GM18951 (cell line): ENCODE measurements at regions not wholly inside any gene's neighbourhood (a gene's known extent, or its start where the extent isn't known, plus 50 kb on each side); places are given as distances from the start of the nearest gene placed in this dataset.

Source experiments
- POLR2A ChIP-seq: IDR thresholded peaks from 4 replicates; pipeline ENCODE4 v1.6.1; 2011; ENCODE audit warnings: mild to moderate bottlenecking; ENCODE audit not compliant: insufficient read length, insufficient read depth; ENCODE audit errors: extremely low read depth
- in situ Hi-C: fragments of 300-500 bp; cut with MboI; formaldehyde crosslinking; loops from one replicate; pipeline ENCODE4 v1.12.0; 2022; ENCODE audit warnings: low sequenced_read_pairs, mixed read lengths, inconsistent platforms; ENCODE audit not compliant: unreplicated experiment

DNA sequence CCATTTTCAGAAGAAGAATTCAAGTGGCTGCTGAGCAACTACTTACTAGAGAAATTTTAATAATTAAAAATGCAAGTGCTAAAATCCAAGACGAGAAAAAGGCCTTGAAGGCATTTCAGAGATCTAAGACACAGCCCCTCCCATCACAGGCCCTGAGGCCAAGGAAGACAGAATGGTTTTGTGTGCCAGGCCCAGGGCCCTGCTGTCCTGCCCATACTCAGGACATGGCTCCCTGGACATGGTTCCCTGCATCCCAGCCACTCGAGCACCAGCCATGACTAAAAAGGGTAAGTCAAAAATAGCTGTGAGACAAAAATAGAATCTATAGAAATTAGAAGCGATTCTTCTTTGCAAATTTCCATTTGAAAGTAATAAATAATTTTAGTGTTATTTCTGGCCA lies 364.9 kb downstream of the COL12A1 start:
- TF ChIP-seq POLR2A = no peak
- in situ Hi-C loops = no loop called here

DNA sequence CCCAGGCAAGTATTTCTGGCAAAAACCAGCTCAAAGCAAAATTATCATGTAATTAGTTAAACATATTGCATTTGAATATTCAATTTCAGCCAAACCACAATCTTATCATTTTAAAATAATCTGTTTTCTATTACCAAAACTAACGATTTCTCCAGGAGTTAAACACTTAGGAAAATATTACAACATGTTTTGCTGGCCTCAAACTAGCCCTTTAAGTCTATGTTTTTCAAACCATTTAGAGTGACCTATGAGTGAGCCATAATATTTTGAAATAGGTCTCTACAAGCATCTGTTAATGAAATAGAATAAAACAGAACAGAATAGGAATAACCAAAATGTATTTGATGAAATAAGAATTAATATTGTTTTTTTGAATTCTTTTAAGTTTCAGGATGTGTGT lies 370.9 kb downstream of the COL12A1 start:
- no peak for TF ChIP-seq POLR2A
- in situ Hi-C loops = no loop called here

DNA sequence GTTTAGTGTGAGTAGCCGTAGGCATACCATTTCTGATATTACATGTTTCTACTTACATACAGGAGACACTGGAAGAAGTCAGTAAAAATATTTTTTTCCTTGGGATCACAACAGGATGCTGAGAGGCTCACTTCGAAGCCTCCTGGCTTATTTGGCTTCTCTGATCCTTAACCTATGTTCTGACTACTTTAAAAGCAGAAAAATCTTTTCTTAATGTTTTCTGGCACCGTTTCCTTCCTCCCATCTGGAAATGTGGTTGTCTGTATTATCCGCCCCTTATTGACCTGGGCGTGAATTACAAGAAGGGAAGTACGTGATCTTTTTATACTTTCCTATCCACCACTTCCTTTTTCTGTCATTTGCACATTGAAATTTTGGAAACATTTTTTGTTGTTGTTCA lies 379.6 kb downstream of the COL12A1 start:
- in situ Hi-C loops = no loop called here
- no peak for TF ChIP-seq POLR2A

DNA sequence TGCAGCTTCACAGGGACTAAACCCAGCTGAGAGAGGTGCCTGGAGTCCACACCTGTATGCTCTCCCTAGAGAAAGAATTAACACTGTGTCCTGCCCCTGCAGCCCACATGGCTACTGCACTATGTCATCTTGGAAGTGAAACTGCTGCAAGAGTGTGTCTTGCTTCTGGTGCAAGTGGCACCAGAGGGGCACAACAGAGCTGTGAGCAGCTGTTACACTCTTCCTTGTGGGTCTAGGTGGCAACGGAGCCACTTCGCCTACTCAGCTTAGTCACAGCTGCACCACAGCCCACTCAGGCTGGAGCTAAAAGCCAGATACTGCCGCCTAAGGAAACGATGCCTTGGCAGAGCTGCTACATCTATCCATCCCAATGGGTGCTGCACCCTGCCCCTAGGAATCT lies 391.4 kb downstream of the COL12A1 start:
- no peak for TF ChIP-seq POLR2A
- in situ Hi-C loops = no loop called here

DNA sequence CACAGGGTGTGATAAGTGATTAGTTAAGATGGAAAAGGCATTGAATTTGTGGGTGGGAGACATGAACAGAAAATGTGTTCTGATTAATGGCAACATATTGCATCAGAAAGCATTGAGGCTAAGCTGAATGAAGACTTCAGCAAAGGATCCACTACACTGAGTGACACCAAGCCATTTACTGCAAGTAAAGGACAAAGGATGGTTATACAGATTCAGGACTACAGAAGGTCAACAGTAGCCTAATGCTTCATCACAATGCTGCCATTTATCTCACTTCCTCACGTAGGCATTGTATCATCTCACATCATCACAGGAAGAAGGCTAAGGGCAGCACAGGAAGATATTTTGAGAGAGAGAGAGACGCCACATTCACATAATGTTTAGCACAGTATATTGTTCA lies 398.2 kb downstream of the COL12A1 start:
- no peak for TF ChIP-seq POLR2A
- in situ Hi-C loops = no loop called here

DNA sequence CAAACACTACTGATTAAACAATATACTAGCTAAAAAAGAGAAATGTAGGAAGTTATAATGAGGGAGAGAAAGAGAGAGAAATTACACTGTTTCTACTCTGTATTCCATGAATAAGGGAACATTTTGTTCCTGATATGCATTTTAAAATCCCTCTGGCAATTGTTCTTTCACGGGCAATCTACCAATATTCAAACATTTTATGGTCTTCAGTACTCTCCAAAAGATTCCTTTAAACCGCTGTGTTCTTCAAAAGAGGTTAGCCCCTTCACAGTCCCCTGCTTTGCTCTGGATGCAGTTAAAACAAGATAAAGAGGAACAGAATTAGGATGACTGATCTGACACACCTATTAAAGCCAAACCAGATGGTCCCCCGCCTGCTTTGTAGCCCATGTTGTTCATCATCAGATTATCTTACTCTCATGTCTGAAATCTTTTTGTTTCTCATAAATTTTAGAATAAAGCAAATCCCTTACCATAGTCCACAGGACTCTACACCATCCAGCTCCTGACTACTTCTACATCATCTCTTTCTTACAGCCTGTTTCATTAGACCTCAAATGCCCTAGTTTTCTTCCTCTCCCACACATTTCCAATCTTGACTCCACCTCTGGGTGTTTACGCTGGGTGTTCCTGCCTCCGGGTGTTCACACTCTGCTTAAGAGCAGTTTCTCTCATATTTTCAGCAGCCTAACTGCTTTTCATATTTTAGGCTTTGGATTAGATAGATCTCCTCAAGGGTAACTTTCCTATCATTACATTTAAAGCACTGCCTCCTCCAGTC lies 399.7 kb downstream of the COL12A1 start:
- in situ Hi-C loops = no loop called here

DNA sequence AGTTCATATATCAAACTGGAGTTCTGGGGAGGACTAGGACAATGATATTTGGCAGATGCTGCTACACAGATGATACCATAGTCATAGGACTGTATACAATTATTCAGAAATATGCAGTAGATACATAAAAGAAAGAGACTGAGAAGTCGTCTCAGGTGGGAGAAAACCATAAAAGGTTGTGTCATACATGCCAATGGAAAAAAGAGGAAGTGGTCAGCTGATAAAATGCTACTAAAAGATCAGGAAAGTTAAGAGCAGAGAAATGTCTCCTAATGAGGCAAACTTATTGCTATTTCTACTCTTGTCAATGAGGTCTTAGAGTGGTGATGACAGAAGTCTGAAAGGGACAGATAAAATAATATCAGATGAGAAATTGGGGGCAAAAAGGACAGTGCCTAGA lies 407.6 kb downstream of the COL12A1 start:
- no peak for TF ChIP-seq POLR2A
- in situ Hi-C loops = no loop called here

More for the DNA sequence above, 399.7 kb downstream of the COL12A1 start:
- TF ChIP-seq POLR2A = no peak

DNA sequence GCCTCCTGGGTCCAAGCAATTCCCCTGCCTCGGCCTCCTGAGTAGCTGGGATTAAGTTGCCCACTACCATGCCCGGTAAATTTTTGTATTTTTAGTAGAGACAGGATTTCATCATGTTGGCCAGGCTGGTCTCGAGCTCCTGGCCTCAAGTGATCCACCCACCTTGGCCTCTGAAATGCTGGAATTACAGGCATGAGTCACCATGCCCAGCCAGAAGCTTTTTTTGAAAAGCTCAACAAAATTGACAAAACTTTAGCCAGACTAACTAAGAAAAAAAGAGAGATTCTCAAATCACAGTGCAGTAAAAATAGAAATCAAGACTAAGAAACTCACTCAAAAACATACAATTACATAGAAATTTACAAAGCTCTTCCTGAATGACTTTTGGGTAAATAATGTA lies 420.6 kb downstream of the COL12A1 start:
- in situ Hi-C loops = no loop called here

DNA sequence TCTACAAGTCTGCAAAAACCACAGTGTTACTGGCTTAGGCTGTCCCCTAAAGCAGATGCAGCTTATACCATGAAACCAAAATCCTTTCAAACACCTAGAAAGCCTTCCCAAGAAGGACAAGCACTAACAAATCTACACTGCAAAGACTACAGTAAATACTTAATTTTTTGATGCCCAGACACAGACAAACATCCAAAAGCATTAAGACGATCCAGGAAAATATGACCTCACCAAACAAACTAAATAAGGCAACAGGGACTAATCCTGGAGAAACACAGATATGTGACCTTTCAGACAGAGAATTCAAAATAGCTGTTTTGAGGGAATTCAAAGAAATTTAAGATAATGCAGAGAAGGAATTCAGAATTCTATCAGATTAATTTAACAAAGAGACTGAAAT lies 423.5 kb downstream of the COL12A1 start:
- no peak for TF ChIP-seq POLR2A
- in situ Hi-C loops = no loop called here

More for the DNA sequence above, 420.6 kb downstream of the COL12A1 start:
- no peak for TF ChIP-seq POLR2A

DNA sequence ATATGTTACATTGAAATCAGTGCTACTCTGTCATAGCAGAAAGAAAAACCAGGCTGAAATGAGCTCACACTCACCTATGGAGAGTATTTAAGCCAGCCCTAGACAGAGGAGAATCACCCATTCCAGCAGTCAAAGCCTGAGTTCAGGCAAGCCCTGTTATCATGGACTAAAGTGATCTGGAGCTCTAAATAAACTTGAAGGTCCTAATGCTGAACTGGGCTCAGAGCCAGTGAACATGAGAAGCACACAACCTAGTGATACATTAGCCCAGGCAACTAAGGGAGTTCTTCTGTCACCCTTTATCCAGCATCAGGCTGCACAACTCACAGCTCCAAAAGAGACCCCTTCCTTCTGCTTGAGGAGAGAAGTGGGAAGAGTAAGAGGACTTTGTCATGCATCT lies 425.0 kb downstream of the COL12A1 start:
- in situ Hi-C loops = no loop called here

DNA sequence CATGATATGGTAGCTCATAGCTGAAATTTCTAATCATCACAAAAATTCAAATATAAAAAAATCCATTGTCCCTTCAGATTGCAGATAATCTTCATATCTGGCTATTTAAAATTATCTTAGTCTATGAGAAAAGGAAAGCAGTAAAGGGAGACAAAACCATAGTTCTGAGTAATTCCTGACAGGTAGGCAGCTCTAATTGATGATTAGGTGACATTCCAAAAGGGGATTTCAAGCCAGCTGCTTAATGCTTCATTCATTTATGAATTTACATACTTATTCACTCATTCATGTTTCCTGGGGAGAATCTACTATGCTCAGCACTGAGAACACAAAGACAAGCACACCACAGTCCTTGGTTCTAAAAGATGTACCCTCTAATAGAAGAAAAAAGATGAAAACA lies 437.1 kb downstream of the COL12A1 start:
- in situ Hi-C loops = no loop called here
- TF ChIP-seq POLR2A = no peak

More for the DNA sequence above, 425.0 kb downstream of the COL12A1 start:
- no peak for TF ChIP-seq POLR2A

DNA sequence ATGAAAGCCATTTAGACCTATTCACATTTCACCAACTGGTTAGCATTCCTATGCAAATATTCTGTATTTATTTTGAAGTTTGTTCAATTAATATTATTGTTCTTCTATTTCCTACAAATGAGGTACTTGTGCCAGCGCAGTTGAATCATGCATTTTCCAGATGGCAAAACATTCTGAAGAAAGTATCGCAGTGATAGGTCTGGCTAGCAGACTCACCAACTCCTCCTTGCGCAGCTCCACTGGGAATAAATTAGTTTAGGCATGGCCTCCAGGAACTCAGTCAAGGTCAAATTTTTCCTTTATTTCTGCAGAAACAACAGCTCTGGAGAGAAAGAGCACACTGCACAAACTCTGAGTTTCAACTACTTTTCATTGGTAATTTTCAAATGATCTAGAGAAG lies 437.7 kb downstream of the COL12A1 start:
- in situ Hi-C loops = no loop called here
- TF ChIP-seq POLR2A = no peak

DNA sequence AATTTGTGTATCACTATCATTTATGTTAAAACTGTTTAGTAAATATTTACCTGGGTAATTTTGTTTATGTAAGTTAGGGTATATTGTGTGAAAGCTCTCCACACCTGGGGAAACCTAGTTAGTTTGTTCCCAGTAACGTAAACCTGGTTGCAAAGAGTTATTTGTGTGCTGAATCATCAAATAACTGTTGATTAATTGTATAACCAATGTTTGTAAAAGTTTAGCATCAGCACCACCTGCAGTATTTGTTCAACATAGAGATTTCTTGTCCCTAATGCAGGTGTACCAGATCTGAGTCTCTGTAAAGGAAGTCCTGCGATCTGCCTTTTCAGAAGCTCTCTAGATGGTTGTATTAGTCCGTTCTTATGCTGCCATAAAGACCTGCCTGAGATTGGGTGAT lies 440.4 kb downstream of the COL12A1 start:
- no peak for TF ChIP-seq POLR2A
- in situ Hi-C loops = no loop called here

DNA sequence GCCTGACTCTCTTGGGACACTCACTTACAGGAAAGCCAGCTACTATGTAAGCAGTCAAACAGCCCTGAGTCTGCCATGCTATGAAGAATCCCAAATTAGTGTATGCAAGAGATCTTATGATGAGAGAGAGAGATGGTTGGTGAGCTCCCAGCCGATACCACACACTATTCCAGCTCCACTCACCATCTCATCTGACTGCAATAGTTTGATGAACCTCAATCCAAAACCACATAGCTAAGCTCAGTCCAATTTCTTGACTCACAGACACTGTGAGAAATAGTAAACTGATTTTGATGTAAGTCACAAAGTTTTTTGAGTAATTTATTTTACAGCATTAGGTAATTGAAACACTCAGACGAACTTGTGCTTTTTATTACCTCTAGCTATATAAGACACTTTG lies 441.4 kb downstream of the COL12A1 start:
- TF ChIP-seq POLR2A = no peak
- in situ Hi-C loops = no loop called here
